HepG2 (cell line): ENCODE measurements at regions not wholly inside any gene's neighbourhood (a gene's known extent, or its start where the extent isn't known, plus 50 kb on each side); places are given as distances from the start of the nearest gene placed in this dataset.

Source experiments
- JUN ChIP-seq: sonication (generic); formaldehyde crosslinking; IDR thresholded peaks from 2 replicates; pipeline ENCODE4 v1.4.0; 2020; ENCODE audit warnings: mild to moderate bottlenecking, missing genetic modification reagents
- TAF15 ChIP-seq: fragments of 200-400 bp; formaldehyde crosslinking; IDR thresholded peaks from one replicate; pipeline ENCODE4 v1.6.1; 2018; ENCODE audit warnings: mild to moderate bottlenecking, low read depth, low read length; ENCODE audit not compliant: poor library complexity, severe bottlenecking
- TF ChIP-seq, protein P1 (sequence below): IDR thresholded peaks from 2 replicates; pipeline ENCODE4 v1.6.1; 2016; ENCODE audit warnings: low read depth

- TF ChIP-seq JUN (CRISPR knock-in tag), result no peak
- TF ChIP-seq, protein P1, sequence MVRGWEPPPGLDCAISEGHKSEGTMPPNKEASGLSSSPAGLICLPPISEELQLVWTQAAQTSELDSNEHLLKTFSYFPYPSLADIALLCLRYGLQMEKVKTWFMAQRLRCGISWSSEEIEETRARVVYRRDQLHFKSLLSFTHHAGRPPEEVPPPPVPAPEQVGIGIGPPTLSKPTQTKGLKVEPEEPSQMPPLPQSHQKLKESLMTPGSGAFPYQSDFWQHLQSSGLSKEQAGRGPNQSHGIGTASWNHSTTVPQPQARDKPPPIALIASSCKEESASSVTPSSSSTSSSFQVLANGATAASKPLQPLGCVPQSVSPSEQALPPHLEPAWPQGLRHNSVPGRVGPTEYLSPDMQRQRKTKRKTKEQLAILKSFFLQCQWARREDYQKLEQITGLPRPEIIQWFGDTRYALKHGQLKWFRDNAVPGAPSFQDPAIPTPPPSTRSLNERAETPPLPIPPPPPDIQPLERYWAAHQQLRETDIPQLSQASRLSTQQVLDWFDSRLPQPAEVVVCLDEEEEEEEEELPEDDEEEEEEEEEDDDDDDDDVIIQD (CRISPR knock-in tag), result no peak
- no peak for TF ChIP-seq TAF15
Observed at GRCh38 chr4:24657768-24658617, 73.6 kb upstream of the DHX15 start.
